ENCODE measurements at regions not wholly inside any gene's neighbourhood (a gene's known extent, or its start where the extent isn't known, plus 50 kb on each side); places are given as distances from the start of the nearest gene placed in this dataset.

DNA sequence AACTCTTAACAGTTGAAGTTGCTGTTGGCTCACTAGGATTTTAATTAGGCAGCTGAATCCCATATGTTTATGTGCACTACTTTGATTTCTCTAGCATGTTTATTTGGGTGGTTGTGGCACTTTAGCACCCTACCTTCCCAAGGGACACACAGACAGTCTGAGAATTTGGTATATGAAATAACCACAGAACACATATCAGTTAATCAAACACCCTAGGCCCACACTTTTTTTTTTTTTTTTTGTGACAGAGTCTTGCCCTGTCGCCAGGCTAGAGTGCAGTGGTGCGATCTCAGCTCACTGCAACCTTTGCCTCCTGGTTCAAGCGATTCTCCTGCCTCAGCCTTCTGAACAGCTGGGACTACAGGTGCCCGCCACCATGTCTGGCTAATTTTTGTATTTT, 130.5 kb downstream of the DCK start:
- no peak for TF ChIP-seq EZH2 (IDR thresholded peaks at IDR 0.05; ENCODE audit: low read depth)
- TF ChIP-seq, protein P1, sequence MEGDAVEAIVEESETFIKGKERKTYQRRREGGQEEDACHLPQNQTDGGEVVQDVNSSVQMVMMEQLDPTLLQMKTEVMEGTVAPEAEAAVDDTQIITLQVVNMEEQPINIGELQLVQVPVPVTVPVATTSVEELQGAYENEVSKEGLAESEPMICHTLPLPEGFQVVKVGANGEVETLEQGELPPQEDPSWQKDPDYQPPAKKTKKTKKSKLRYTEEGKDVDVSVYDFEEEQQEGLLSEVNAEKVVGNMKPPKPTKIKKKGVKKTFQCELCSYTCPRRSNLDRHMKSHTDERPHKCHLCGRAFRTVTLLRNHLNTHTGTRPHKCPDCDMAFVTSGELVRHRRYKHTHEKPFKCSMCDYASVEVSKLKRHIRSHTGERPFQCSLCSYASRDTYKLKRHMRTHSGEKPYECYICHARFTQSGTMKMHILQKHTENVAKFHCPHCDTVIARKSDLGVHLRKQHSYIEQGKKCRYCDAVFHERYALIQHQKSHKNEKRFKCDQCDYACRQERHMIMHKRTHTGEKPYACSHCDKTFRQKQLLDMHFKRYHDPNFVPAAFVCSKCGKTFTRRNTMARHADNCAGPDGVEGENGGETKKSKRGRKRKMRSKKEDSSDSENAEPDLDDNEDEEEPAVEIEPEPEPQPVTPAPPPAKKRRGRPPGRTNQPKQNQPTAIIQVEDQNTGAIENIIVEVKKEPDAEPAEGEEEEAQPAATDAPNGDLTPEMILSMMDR (conservative IDR thresholded peaks at IDR 0.05): no peak
- ChIA-PET CTCF (interaction anchor here (0.7 kb wide), 1 partner anchor 186 kb away, joined by 3 read pairs; no protein-coding TSS in a partner anchor), POLR2A (ENCODE audit: unreplicated experiment) (no interaction called here)
- intact Hi-C loops (cut with micrococcal nuclease; ENCODE audit: unreplicated experiment): no loop called here
- H3K36me3 ChIP-seq (ENCODE audit: low read depth): no peaks in the 10 kb centered on the region
- no peak overlapping the region for H3K27ac ChIP-seq
- H3K4me2 ChIP-seq: no peak overlapping the region
- no peak for DNase-seq
- H4K20me1 ChIP-seq (ENCODE audit: insufficient read depth): no peaks in the 10 kb centered on the region
- no peaks in the 10 kb centered on the region; the same call in 1 of the 2 replicates for H3K9me3 ChIP-seq (ENCODE audit: insufficient read depth, low read depth)
- H3K27me3 ChIP-seq (ENCODE audit: insufficient read depth, low read depth): no peaks in the 10 kb centered on the region
- H2AFZ ChIP-seq: no peak overlapping the region
- no TSS peak for BruUV-seq (replicated peaks)
- no peaks in the 10 kb centered on the region for H3F3A ChIP-seq (ENCODE audit: insufficient read depth, low read depth)
- H3K4me3 ChIP-seq: no peak overlapping the region
- 0 out of 2 replicates have a peak, but pooled peaks cover 9% of the 10 kb centered on the region for H3K4me1 ChIP-seq (replicated peaks; ENCODE audit: insufficient read depth)
- H3K79me2 ChIP-seq (ENCODE audit: low read depth): no peaks in the 10 kb centered on the region
- H3K9me2 ChIP-seq (ENCODE audit: insufficient read depth): no peaks in the 10 kb centered on the region

DNA sequence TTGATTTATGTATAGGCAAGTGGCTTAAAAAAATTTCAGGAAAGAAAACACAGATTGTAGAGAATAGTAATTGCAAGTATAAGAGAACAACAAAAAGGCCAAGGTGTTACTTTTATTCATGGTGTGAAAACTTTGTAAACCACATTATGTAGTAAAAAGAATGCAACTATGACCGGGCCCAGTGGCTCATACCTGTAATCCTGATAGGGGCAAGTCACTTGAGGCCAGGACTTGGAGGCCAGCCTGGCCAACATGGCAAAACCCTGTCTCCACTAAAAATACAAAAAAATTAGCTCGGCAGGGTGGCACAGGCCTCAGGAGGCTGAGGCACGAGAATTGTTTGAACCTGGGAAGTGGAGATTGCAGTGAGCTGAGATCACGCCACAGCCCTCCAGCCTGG, 131.7 kb downstream of the DCK start:
- no peak overlapping the region for H3K27ac ChIP-seq
- CTCF ChIA-PET: no interaction called here
- intact Hi-C loops (cut with micrococcal nuclease; ENCODE audit: unreplicated experiment): no loop called here

DNA sequence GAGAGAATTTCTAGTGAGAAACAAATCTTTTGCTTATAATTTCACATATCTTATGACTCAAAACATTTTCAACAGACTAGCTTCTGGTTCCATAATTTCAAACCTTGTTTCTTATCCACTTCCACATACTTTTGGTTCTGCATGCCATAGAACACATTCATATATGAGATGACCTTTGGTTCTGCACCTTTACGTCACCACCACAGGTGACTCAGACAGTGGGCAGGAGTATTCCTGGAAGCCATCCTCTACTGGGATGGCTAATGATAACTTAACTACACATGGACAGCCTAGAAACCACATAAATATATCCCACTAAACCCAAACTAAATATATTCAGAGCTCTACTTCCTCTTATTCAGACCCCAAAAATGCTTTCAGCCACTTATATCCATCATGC, 133.3 kb downstream of the DCK start:
- intact Hi-C loops (cut with micrococcal nuclease; ENCODE audit: unreplicated experiment): no loop called here
- Histone ChIP-seq H3K9me2 (ENCODE audit: insufficient read depth) (no peaks in the 10 kb centered on the region), H3K9me3 (ENCODE audit: insufficient read depth, low read depth) (no peaks in the 10 kb centered on the region; the same call in 1 of the 2 replicates), H2AFZ (no peak overlapping the region), H3F3A (ENCODE audit: insufficient read depth, low read depth) (no peaks in the 10 kb centered on the region), H3K27ac (no peak overlapping the region), H3K4me2 (no peak overlapping the region), H3K4me3 (no peak overlapping the region), H3K79me2 (ENCODE audit: low read depth) (no peaks in the 10 kb centered on the region), H3K27me3 (ENCODE audit: insufficient read depth, low read depth) (no peaks in the 10 kb centered on the region), H3K36me3 (ENCODE audit: low read depth) (no peaks in the 10 kb centered on the region), H3K4me1 (replicated peaks; ENCODE audit: insufficient read depth) (0 out of 2 replicates have a peak, but pooled peaks cover 9% of the 10 kb centered on the region), H4K20me1 (ENCODE audit: insufficient read depth) (no peaks in the 10 kb centered on the region)
- CTCF ChIA-PET: no interaction called here
- peak; percentile 20 to 57 for DNase-seq
- no TSS peak for BruUV-seq (replicated peaks)
- no peak for TF ChIP-seq EZH2 (IDR thresholded peaks at IDR 0.05; ENCODE audit: low read depth)
- TF ChIP-seq, protein P1 (conservative IDR thresholded peaks at IDR 0.05): no peak
- POLR2A ChIA-PET (ENCODE audit: unreplicated experiment): no interaction called here

More for the DNA sequence above, 131.7 kb downstream of the DCK start:
- no TSS peak for BruUV-seq (replicated peaks)
- Histone ChIP-seq H3F3A (ENCODE audit: insufficient read depth, low read depth) (no peaks in the 10 kb centered on the region), H2AFZ (no peak overlapping the region), H3K4me2 (no peak overlapping the region), H3K9me3 (ENCODE audit: insufficient read depth, low read depth) (no peaks in the 10 kb centered on the region; the same call in 1 of the 2 replicates), H3K4me3 (no peak overlapping the region), H3K79me2 (ENCODE audit: low read depth) (no peaks in the 10 kb centered on the region), H3K4me1 (replicated peaks; ENCODE audit: insufficient read depth) (0 out of 2 replicates have a peak, but pooled peaks cover 9% of the 10 kb centered on the region), H3K36me3 (ENCODE audit: low read depth) (no peaks in the 10 kb centered on the region), H3K9me2 (ENCODE audit: insufficient read depth) (no peaks in the 10 kb centered on the region), H4K20me1 (ENCODE audit: insufficient read depth) (no peaks in the 10 kb centered on the region), H3K27me3 (ENCODE audit: insufficient read depth, low read depth) (no peaks in the 10 kb centered on the region)
- POLR2A ChIA-PET (ENCODE audit: unreplicated experiment): no interaction called here
- no peak for DNase-seq
- TF ChIP-seq, protein P1 (conservative IDR thresholded peaks at IDR 0.05): no peak
- TF ChIP-seq EZH2 (IDR thresholded peaks at IDR 0.05; ENCODE audit: low read depth): no peak

All from PC-9 (cell line).